Upper lobe of left lung (tissue), 6 donors: ENCODE measurements at regions not wholly inside any gene's neighbourhood (a gene's known extent, or its start where the extent isn't known, plus 50 kb on each side); places are given as distances from the start of the nearest gene placed in this dataset.
"Not testable (repeated sequence)": the region's sequence is repeated elsewhere in the genome, so short reads cannot be mapped to it uniquely, and the experiment has no call there.

Experiments used
- ATAC-seq, 2 donors: fragments of 200-7000 bp; cut with Tn5 transposase; one replicate each; pipeline ENCODE4 v1.9.1; 2022; ENCODE audit warnings: mild to moderate bottlenecking in 2 of 2, moderate library complexity in 2 of 2; ENCODE audit not compliant: low FRiP score in 2 of 2
- DNase-seq, 2 donors: peaks; one replicate each; pipeline ENCODE4 v3.0.0-alpha.2; 2019 to 2020
- H3K27ac ChIP-seq, 4 donors: fragments of 200-600 bp; sonication (generic); one replicate each; pipeline ENCODE4 v1.5.1; 2016 to 2019
- H3K27me3 ChIP-seq, 4 donors: fragments of 200-600 bp; sonication (generic); one replicate each; pipeline ENCODE4 v1.5.1; 2017 to 2019
- H3K36me3 ChIP-seq, 4 donors: fragments of 200-600 bp; sonication (generic); one replicate each; pipeline ENCODE4 v1.5.1; 2016 to 2019
- H3K4me1 ChIP-seq, 4 donors: fragments of 200-600 bp; sonication (generic); one replicate each; pipeline ENCODE4 v1.5.1; 2018 to 2019
- H3K4me3 ChIP-seq, 4 donors: fragments of 200-600 bp; sonication (generic); one replicate each; pipeline ENCODE4 v1.5.1; 2017 to 2019; ENCODE audit warnings: mild to moderate bottlenecking in 2 of 4, moderate library complexity in 1 of 4
- H3K9me3 ChIP-seq, 4 donors: fragments of 200-600 bp; sonication (generic); one replicate each; pipeline ENCODE4 v1.5.1; 2018 to 2019
- EP300 ChIP-seq, 4 donors: sonication (generic); formaldehyde crosslinking; IDR thresholded peaks; one replicate each; pipeline ENCODE4 v1.5.1; 2017; ENCODE audit warnings: antibody characterized with exemption in 4 of 4, control low read depth in 2 of 4
- POLR2A ChIP-seq, 4 donors: fragments of 450-650 bp; IDR thresholded peaks; one replicate each; pipeline ENCODE4 v1.5.1; 2016 to 2017; ENCODE audit warnings: antibody characterized with exemption in 4 of 4, mild to moderate bottlenecking in 2 of 4
- POLR2AphosphoS5 ChIP-seq, 2 donors: sonication (generic); formaldehyde crosslinking; IDR thresholded peaks; one replicate each; pipeline ENCODE4 v1.5.1; 2017; ENCODE audit warnings: antibody characterized with exemption in 2 of 2
- WGBS, 2 donors: methylation state at CpG; one replicate each; pipeline ENCODE4 v1.1.5; 2017 to 2018; 5-methylcytosine and 5-hydroxymethylcytosine counted together
- TF ChIP-seq, protein P1 (sequence below), 6 experiments: fragments of 450-650 bp in 4 of 6; fragments of 200-600 bp in 2 of 6; sonication (generic) in 2 of 6; IDR thresholded peaks; one replicate each; pipeline ENCODE4 v1.5.1; 2016 to 2019; ENCODE audit warnings: antibody characterized with exemption in 6 of 6
- donor health status: DM: no; HTN: no; CAD: no; lungs with moderate emphysema.
- donor health status: DM: no; HTN: yes; CAD: no; lungs with severe emphysema.

DNA sequence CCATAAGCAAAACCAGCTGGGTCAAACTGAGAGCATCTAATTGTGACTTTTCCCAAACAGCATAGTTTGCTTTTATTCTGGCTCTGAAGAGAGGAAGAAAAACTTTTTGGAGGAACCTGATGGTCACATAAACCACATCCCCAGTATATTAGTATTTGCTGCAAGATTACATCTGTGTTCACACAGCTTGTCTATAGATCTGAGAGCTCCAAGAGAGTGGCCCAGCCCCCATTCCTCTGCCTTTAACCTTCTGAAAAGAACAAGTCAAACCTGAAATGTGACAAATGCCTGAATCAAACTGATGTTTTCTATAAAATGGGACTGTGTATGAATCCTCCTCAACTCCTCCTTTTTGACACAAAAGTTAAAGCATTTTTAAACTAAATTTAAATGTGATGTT lies 435.2 kb downstream of the ZNF479 start:
- not testable (repeated sequence) for H3K36me3 ChIP-seq, H3K27me3 ChIP-seq, ATAC-seq, DNase-seq, H3K4me1 ChIP-seq, H3K4me3 ChIP-seq, H3K27ac ChIP-seq
- peaks cover 0 to 11% (median 5%) of the 10 kb centered on the region in 4 donors for H3K9me3 ChIP-seq

- Histone ChIP-seq H3K27me3 (no peaks in the 10 kb centered on the region), H3K9me3 (peaks cover 23 to 65% (median 39%) of the 10 kb centered on the region in 4 donors), H3K36me3 (no peaks in the 10 kb centered on the region), H3K27ac (no peak overlapping the region), H3K4me1 (no peaks in the 10 kb centered on the region), H3K4me3 (no peak overlapping the region)
- TF ChIP-seq EP300 (IDR thresholded peaks at IDR 0.05) (no peak), POLR2A (IDR thresholded peaks at IDR 0.05) (no peak), POLR2AphosphoS5 (IDR thresholded peaks at IDR 0.05) (no peak)
- TF ChIP-seq, protein P1, sequence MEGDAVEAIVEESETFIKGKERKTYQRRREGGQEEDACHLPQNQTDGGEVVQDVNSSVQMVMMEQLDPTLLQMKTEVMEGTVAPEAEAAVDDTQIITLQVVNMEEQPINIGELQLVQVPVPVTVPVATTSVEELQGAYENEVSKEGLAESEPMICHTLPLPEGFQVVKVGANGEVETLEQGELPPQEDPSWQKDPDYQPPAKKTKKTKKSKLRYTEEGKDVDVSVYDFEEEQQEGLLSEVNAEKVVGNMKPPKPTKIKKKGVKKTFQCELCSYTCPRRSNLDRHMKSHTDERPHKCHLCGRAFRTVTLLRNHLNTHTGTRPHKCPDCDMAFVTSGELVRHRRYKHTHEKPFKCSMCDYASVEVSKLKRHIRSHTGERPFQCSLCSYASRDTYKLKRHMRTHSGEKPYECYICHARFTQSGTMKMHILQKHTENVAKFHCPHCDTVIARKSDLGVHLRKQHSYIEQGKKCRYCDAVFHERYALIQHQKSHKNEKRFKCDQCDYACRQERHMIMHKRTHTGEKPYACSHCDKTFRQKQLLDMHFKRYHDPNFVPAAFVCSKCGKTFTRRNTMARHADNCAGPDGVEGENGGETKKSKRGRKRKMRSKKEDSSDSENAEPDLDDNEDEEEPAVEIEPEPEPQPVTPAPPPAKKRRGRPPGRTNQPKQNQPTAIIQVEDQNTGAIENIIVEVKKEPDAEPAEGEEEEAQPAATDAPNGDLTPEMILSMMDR (IDR thresholded peaks at IDR 0.05): no peak
- ATAC-seq (no peak), DNase-seq (no peak)
- WGBS, 2 donors: 61 to 83% methylated on average over 5 of the region's 5 CpGs
Measured at GRCh38 chr7:56686276-56686859, 445.9 kb downstream of the ZNF479 start.

DNA sequence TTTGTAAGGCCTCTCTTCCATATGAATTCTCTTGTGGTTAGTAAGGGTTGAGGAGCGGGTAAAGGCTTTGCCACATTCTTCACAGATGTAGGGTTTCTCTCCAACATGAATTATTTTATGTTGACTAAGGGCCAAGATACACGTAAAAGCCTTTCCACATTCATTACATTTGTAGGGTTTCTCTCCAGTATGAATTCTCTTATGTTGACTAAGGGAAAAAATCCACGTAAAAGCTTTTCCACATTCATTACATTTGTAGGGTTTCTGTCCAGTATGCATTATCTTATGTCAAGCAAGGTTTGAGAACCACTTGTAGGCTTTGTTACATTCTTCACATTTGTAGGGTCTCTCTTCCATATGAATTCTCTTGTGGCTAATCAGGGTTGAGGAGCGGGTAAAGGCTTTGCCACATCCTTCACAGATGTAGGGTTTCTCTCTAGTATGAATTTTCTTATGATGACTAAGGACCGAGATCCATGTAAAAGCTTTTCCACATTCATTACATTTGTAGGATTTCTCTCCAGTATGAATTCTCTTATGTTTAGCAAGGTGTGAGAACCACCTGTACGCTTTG lies 493.0 kb downstream of the ZNF479 start:
- Histone ChIP-seq H3K27me3 (no peaks in the 10 kb centered on the region), H3K27ac (no peak overlapping the region), H3K36me3 (no peaks in the 10 kb centered on the region), H3K9me3 (peaks cover 16 to 87% (median 42%) of the 10 kb centered on the region in 4 donors), H3K4me1 (no peaks in the 10 kb centered on the region), H3K4me3 (no peak overlapping the region)
- ATAC-seq (no peak), DNase-seq (no peak)
- 66 to 70% methylated on average over 6 of the region's 6 CpGs for WGBS, 2 donors
- TF ChIP-seq POLR2A (IDR thresholded peaks at IDR 0.05): no peak

GRCh38 chr7:56609852-56610355 lies 493.7 kb upstream of the NUPR2 start:
- no peak overlapping the region for H3K4me3 ChIP-seq
- H3K36me3 ChIP-seq: no peaks in the 10 kb centered on the region
- TF ChIP-seq, protein P1 (IDR thresholded peaks at IDR 0.05): no peak
- TF ChIP-seq EP300 (IDR thresholded peaks at IDR 0.05) (no peak), POLR2AphosphoS5 (IDR thresholded peaks at IDR 0.05) (no peak), POLR2A (IDR thresholded peaks at IDR 0.05) (no peak)
- no peak overlapping the region for H3K27ac ChIP-seq
- no peaks in the 10 kb centered on the region for H3K27me3 ChIP-seq
- no peak for DNase-seq
- WGBS, 2 donors: 37 to 56% methylated on average over 2 of the region's 2 CpGs
- no peak for ATAC-seq
- H3K9me3 ChIP-seq: peaks cover 0 to 15% (median 3%) of the 10 kb centered on the region in 4 donors
- no peaks in the 10 kb centered on the region for H3K4me1 ChIP-seq

GRCh38 chr7:56605146-56605545 lies 488.9 kb upstream of the NUPR2 start:
- 63 to 76% methylated on average over 12 to 19 of the region's 19 CpGs for WGBS, 2 donors
- Histone ChIP-seq H3K9me3 (peaks cover 0 to 15% (median 3%) of the 10 kb centered on the region in 4 donors), H3K4me1 (no peaks in the 10 kb centered on the region), H3K36me3 (no peaks in the 10 kb centered on the region), H3K27ac (no peak overlapping the region), H3K4me3 (no peak overlapping the region), H3K27me3 (no peaks in the 10 kb centered on the region)
- ATAC-seq (no peak), DNase-seq (peak in 1 of 2 donors; percentile 68)
- TF ChIP-seq EP300 (IDR thresholded peaks at IDR 0.05): no peak
- TF ChIP-seq POLR2AphosphoS5 (IDR thresholded peaks at IDR 0.05): no peak
- TF ChIP-seq, protein P1 (IDR thresholded peaks at IDR 0.05): no peak
- TF ChIP-seq POLR2A (IDR thresholded peaks at IDR 0.05): no peak

- WGBS, 2 donors: 28 to 46% methylated on average over 2 of the region's 2 CpGs
- no peaks in the 10 kb centered on the region for H3K36me3 ChIP-seq
- H3K27me3 ChIP-seq: no peaks in the 10 kb centered on the region
- no peak for DNase-seq
- ATAC-seq: no peak
- no peak for TF ChIP-seq POLR2AphosphoS5 (IDR thresholded peaks at IDR 0.05)
- TF ChIP-seq, protein P1 (IDR thresholded peaks at IDR 0.05): no peak
- TF ChIP-seq EP300 (IDR thresholded peaks at IDR 0.05): no peak
- TF ChIP-seq POLR2A (IDR thresholded peaks at IDR 0.05): no peak
- H3K9me3 ChIP-seq: peaks cover 0 to 13% (median 8%) of the 10 kb centered on the region in 4 donors
- no peaks in the 10 kb centered on the region for H3K4me1 ChIP-seq
- no peak overlapping the region for H3K27ac ChIP-seq
- H3K4me3 ChIP-seq: no peak overlapping the region
Measured at GRCh38 chr7:56578612-56579011, 462.4 kb upstream of the NUPR2 start.
